ENCODE measurements at regions not wholly inside any gene's neighbourhood (a gene's known extent, or its start where the extent isn't known, plus 50 kb on each side); places are given as distances from the start of the nearest gene placed in this dataset.

DNA sequence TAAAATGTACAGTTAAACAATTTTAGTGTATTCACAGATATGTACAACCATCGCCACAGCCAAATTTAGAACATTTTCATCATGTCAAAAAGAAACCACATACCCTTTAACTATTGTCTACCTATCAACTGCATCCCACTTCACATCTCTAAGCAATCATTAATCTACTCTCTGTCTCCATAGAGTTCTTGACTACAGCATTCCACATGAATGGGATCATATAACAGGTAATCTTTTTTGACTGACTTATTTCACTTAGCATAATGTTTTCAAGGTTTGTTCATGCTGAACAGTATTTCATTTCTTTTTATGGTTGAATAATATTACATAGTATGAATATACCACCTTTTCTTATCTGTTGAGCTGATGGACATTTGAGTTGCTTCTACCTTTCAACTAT lies 281.4 kb upstream of the EDA2R start:
- no peak overlapping the region for H2AFZ ChIP-seq (ENCODE audit: low read depth)
- H3K27ac ChIP-seq (ENCODE audit: low read depth in 2 of 2, low read length in 1 of 2), result no peak overlapping the region
- H4K20me1 ChIP-seq (ENCODE audit: insufficient read depth), result no peaks in the 10 kb centered on the region
- no peaks in the 10 kb centered on the region for H3K79me2 ChIP-seq (ENCODE audit: insufficient read depth)
- H3K4me3 ChIP-seq (ENCODE audit: low read depth in 2 of 2, low read length in 1 of 2), result no peak overlapping the region
- TF ChIP-seq RXRA (IDR thresholded peaks at IDR 0.05; ENCODE audit: borderline replicate concordance, low read depth) (no peak), RCOR1 (IDR thresholded peaks at IDR 0.05; ENCODE audit: low read length) (no peak), SIN3A (IDR thresholded peaks at IDR 0.05; ENCODE audit: borderline replicate concordance, low read depth, low read length) (no peak), POLR2AphosphoS5 (IDR thresholded peaks at IDR 0.05; ENCODE audit: low read depth, low read length) (no peak), FOXM1 (IDR thresholded peaks at IDR 0.05; ENCODE audit: low read depth) (no peak), NFIC (IDR thresholded peaks at IDR 0.05; ENCODE audit: borderline replicate concordance) (no peak), CHD2 (IDR thresholded peaks at IDR 0.05; ENCODE audit: low read length, partially characterized antibody) (no peak), NRF1 (IDR thresholded peaks at IDR 0.05; ENCODE audit: low read depth, low read length) (no peak), EZH2phosphoT487 (IDR thresholded peaks at IDR 0.05; ENCODE audit: borderline replicate concordance, low read depth) (no peak), ELF1 (IDR thresholded peaks at IDR 0.05) (no peak)
- TF ChIP-seq, protein P1, sequence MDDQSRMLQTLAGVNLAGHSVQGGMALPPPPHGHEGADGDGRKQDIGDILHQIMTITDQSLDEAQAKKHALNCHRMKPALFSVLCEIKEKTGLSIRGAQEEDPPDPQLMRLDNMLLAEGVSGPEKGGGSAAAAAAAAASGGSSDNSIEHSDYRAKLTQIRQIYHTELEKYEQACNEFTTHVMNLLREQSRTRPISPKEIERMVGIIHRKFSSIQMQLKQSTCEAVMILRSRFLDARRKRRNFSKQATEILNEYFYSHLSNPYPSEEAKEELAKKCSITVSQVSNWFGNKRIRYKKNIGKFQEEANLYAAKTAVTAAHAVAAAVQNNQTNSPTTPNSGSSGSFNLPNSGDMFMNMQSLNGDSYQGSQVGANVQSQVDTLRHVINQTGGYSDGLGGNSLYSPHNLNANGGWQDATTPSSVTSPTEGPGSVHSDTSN (IDR thresholded peaks at IDR 0.05), result no peak
- TF ChIP-seq, protein P2, sequence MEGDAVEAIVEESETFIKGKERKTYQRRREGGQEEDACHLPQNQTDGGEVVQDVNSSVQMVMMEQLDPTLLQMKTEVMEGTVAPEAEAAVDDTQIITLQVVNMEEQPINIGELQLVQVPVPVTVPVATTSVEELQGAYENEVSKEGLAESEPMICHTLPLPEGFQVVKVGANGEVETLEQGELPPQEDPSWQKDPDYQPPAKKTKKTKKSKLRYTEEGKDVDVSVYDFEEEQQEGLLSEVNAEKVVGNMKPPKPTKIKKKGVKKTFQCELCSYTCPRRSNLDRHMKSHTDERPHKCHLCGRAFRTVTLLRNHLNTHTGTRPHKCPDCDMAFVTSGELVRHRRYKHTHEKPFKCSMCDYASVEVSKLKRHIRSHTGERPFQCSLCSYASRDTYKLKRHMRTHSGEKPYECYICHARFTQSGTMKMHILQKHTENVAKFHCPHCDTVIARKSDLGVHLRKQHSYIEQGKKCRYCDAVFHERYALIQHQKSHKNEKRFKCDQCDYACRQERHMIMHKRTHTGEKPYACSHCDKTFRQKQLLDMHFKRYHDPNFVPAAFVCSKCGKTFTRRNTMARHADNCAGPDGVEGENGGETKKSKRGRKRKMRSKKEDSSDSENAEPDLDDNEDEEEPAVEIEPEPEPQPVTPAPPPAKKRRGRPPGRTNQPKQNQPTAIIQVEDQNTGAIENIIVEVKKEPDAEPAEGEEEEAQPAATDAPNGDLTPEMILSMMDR (IDR thresholded peaks at IDR 0.05), result no peak
- TF ChIP-seq, protein P3, sequence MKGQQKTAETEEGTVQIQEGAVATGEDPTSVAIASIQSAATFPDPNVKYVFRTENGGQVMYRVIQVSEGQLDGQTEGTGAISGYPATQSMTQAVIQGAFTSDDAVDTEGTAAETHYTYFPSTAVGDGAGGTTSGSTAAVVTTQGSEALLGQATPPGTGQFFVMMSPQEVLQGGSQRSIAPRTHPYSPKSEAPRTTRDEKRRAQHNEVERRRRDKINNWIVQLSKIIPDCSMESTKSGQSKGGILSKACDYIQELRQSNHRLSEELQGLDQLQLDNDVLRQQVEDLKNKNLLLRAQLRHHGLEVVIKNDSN (IDR thresholded peaks at IDR 0.05; ENCODE audit: borderline replicate concordance, low read depth), result no peak
- no peak overlapping the region for H3K4me2 ChIP-seq
- no peaks in the 10 kb centered on the region for H3F3A ChIP-seq (replicated peaks; ENCODE audit: insufficient read depth)
- H3K27me3 ChIP-seq (ENCODE audit: insufficient read depth), result no peaks in the 10 kb centered on the region
- no peaks in the 10 kb centered on the region for H3K4me1 ChIP-seq (ENCODE audit: control insufficient read depth in 1 of 2, insufficient read depth in 2 of 2, low read depth in 1 of 2, low read length in 1 of 2)
- 3% methylated on average over 1 of the region's 1 CpG for WGBS (ENCODE audit: low lambda C conversion rate)
- no peak overlapping the region for H3K9ac ChIP-seq
- ChIA-PET POLR2A (no interaction called here), CTCF (no interaction called here)
- no peaks in the 10 kb centered on the region for H3K36me3 ChIP-seq (replicated peaks in 1 of 2; ENCODE audit: control insufficient read depth in 1 of 2, insufficient read depth in 2 of 2, low read length in 1 of 2)
- H3K9me2 ChIP-seq, result no peaks in the 10 kb centered on the region
- no peaks in the 10 kb centered on the region for H3K9me3 ChIP-seq
- DNase-seq, result no peak

DNA sequence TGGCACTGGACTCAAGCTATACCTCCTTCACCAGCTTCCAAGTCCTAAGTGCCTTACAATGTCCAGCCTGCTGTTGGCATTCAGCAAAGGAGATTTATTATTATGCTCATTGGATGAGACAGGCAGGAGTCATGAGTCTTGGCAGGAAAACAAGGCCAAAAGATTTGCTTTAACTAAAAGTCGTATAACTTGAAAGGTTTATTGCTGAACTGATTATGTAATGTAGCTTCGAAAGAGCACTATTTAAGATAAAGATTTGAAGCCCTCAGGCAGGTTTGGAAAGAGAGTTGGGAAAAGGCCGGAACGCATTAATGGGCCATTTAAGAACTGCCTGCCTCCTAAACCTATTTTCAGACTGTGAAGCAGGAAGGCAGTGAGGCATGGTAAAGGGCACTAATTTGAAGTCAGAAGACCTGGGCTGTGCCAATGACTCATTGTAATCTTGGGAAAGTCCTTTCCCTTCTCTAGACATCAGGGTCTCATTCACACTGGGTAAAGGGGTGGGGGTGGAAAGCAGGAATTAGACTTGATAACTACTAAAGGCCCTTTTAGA lies 280.5 kb upstream of the EDA2R start:
- CTCF ChIA-PET, result no interaction called here
- WGBS (ENCODE audit: low lambda C conversion rate), result 6% methylated on average over 4 of the region's 4 CpGs
- no peak for TF ChIP-seq NRF1 (IDR thresholded peaks at IDR 0.05; ENCODE audit: low read depth, low read length)
- TF ChIP-seq JUND (IDR thresholded peaks at IDR 0.05), result no peak
- TF ChIP-seq, protein P4, sequence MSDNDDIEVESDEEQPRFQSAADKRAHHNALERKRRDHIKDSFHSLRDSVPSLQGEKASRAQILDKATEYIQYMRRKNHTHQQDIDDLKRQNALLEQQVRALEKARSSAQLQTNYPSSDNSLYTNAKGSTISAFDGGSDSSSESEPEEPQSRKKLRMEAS (IDR thresholded peaks at IDR 0.05; ENCODE audit: low read depth), result no peak
- TF ChIP-seq, protein P5, sequence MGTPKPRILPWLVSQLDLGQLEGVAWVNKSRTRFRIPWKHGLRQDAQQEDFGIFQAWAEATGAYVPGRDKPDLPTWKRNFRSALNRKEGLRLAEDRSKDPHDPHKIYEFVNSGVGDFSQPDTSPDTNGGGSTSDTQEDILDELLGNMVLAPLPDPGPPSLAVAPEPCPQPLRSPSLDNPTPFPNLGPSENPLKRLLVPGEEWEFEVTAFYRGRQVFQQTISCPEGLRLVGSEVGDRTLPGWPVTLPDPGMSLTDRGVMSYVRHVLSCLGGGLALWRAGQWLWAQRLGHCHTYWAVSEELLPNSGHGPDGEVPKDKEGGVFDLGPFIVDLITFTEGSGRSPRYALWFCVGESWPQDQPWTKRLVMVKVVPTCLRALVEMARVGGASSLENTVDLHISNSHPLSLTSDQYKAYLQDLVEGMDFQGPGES (IDR thresholded peaks at IDR 0.05; ENCODE audit: low read depth, low read length), result no peak
- no peak for TF ChIP-seq RXRA (IDR thresholded peaks at IDR 0.05; ENCODE audit: borderline replicate concordance, low read depth)
- no peak for TF ChIP-seq EZH2phosphoT487 (IDR thresholded peaks at IDR 0.05; ENCODE audit: borderline replicate concordance, low read depth)
- TF ChIP-seq EP300 (IDR thresholded peaks at IDR 0.05; ENCODE audit: borderline replicate concordance in 1 of 2, low read depth in 1 of 2, low read length in 1 of 2), result no peak
- no peak for TF ChIP-seq GABPA (IDR thresholded peaks at IDR 0.05; ENCODE audit: low read depth)
- TF ChIP-seq, protein P3 (IDR thresholded peaks at IDR 0.05; ENCODE audit: borderline replicate concordance, low read depth), result no peak
- TF ChIP-seq, protein P2 (IDR thresholded peaks at IDR 0.05), result no peak
- no peak for TF ChIP-seq FOXJ3 (CRISPR knock-in tag; IDR thresholded peaks at IDR 0.05)
- TF ChIP-seq TEAD4 (IDR thresholded peaks at IDR 0.05; ENCODE audit: borderline replicate concordance, insufficient read depth), result no peak

More for the DNA sequence above, 280.5 kb upstream of the EDA2R start:
- no peak overlapping the region for H3K4me2 ChIP-seq
- H3K36me3 ChIP-seq (replicated peaks in 1 of 2; ENCODE audit: control insufficient read depth in 1 of 2, insufficient read depth in 2 of 2, low read length in 1 of 2), result no peaks in the 10 kb centered on the region
- no peak overlapping the region for H2AFZ ChIP-seq (ENCODE audit: low read depth)
- no peaks in the 10 kb centered on the region for H3K79me2 ChIP-seq (ENCODE audit: insufficient read depth)
- H3K9me2 ChIP-seq, result no peaks in the 10 kb centered on the region
- H3K9me3 ChIP-seq, result no peaks in the 10 kb centered on the region
- no peak overlapping the region for H3K9ac ChIP-seq
- H3K4me1 ChIP-seq (ENCODE audit: control insufficient read depth in 1 of 2, insufficient read depth in 2 of 2, low read depth in 1 of 2, low read length in 1 of 2), result no peaks in the 10 kb centered on the region
- POLR2A ChIA-PET, result no interaction called here
- no peaks in the 10 kb centered on the region for H3F3A ChIP-seq (replicated peaks; ENCODE audit: insufficient read depth)
- H3K4me3 ChIP-seq (ENCODE audit: low read depth in 2 of 2, low read length in 1 of 2), result no peak overlapping the region
- H3K27me3 ChIP-seq (ENCODE audit: insufficient read depth), result no peaks in the 10 kb centered on the region
- H3K27ac ChIP-seq (ENCODE audit: low read depth in 2 of 2, low read length in 1 of 2), result no peak overlapping the region
- DNase-seq, result no peak
- H4K20me1 ChIP-seq (ENCODE audit: insufficient read depth), result no peaks in the 10 kb centered on the region

All from SK-N-SH (cell line).